GM19035 (cell line): ENCODE measurements at regions not wholly inside any gene's neighbourhood (a gene's known extent, or its start where the extent isn't known, plus 50 kb on each side); places are given as distances from the start of the nearest gene placed in this dataset.

ENCODE experiments used
- ATAC-seq: cut with Tn5 transposase; IDR thresholded peaks from one replicate; pipeline ENCODE4 v1.9.1; 2021; ENCODE audit not compliant: unreplicated experiment

DNA sequence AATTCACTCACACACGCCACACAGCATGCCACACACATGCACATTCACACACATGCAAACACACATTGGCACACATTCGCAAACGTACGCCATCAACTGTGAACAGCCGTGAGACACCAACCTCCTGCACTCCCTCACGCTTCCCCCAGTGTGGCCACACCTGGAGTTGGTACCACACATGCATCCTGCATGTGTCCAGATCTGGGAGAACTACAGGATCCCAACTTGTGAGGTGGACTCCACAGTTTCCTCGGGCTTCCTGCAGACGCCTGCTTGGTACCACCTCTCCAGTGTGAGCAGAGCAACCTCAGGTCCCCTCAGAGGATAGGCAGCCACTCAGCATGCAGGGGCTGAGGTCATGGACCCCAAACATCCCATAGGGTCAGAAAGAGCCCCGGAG, 239.0 kb downstream of the EIPR1 start:
- no peak for ATAC-seq

DNA sequence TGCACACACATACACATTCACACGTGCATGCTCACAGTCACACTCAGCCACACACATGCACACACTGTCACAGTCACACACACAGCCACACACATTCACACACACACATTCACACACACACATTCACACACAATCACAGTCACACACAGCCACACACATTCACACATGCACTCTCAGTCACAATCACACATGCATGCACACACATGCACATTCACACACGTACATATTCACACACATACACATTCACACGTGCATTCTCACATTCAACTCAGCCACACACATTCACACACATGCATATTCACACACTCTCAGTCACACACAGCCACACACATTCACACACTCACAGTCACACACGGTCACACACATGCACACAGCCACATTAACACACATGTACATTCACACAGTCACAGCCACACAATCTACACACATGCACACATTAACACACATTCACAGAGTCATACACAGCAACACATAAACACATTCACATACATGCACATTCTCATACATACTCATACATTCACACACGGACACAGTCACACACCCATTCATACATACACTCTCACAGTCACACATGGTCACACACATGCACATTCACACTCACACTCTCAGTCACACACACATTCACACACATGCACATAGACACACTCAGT, 239.8 kb downstream of the EIPR1 start:
- ATAC-seq, result no peak

DNA sequence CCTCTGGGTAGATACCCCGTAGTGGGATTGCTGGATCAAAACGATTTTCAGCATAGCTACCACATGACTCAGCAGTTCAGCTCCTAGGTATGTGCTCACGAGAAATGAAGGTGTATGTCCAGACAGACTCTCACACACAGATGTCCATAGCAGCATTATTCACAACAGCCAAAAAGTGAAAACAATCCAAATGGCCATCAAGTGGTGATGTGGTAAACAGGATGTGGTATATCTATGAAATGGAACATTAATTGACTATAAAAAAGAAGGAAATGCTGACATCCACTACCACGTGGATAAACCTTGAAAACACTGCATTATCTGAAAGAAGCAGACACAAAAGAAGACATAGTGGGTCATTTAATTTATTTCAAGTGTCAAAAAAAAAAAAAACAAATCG, 241.9 kb downstream of the EIPR1 start:
- ATAC-seq, result no peak

DNA sequence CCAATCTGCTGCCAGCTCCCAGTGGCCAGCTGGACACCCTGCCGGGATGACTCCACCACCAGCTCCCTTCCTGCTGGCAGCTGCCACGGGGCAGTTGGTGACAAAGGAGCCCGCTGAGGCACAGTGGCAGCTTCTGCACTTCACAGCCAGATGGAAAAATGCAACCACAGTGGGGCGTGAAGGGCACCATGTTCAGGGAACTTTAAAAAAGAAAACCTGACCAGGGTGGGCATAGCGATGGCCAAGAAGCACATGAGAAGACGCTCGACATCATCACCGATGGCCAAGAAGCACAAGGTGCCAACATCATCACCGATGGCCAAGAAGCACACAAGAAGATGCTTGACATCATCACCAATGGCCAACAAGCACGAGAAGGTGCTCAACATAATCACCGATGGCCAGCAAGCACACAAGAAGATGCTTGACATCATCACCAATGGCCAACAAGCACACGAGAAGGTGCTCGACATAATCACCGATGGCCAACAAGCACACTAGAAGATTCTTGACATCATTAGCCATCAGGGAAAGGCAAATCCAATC, 243.5 kb downstream of the EIPR1 start:
- ATAC-seq, result no peak

DNA sequence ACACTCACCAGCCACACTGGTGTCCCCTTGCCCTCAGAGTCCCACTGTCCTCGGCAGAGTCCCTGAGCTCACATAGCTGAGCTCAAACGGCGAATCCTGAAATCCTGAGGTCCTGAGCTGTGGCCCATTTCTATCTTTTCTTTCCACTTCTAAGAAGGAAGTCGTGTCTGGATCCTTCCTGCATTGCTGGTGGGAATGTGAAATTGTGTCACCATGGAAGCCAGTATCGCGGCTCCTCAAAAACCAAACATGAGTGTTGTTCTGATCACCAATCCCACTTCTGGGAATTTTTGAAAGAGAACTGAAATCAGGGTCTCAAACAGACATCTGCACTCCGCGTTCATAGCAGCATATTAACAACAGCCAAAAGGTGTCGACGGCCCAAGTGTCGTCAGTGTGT, 244.7 kb downstream of the EIPR1 start:
- ATAC-seq, result no peak

DNA sequence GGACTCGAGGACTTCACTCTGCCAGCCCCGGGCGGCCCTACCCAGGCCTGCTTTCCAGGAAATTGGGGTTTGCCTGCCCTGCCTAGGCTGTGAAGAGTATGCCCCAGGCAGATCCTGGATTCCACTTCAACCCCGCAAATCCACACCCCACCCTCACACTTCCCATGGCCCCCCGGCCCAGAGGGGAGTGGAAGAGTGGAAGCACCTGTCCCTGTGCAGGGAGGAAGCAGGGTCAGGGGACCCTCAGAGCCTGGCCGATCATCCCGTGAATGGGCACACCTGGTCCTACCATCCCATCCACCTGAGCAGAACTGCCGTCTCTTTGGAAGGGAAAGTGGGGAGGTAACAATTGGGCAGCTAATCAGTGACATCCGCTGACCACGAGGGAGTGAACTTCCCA, 245.2 kb downstream of the EIPR1 start:
- ATAC-seq, result no peak

DNA sequence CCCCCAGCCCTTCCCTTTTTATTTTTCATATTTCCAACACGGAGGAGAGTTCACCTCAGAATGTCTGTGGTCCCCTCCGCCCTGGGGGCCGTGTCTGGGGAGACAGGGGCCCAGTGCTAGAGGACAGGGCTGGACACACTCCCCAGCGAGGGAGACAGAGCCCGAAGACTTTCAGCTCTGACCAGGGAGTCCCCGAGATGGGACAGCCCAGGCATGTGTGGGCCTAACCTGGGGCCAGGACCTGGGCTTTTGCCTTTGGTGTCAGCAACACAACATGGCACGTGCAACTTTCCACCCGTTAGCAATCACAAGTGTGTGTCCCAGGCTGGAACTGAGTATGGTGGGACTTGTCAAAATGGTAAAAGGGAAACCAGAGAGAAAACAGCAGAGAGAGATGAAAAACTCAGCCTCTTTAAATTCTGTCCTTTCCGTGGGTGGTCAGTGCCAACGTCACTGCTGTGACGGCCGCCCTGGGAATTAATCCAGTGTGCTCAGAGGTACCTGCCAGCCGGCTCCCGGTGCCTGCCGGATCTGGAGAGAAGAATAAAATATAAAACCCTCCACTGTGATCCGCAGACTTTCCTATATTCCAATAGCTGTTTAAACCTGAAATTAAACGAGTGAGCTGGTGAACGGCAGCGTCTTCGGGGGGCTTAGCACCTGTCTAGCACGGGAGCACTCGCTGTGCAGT, 245.8 kb downstream of the EIPR1 start:
- no peak for ATAC-seq

DNA sequence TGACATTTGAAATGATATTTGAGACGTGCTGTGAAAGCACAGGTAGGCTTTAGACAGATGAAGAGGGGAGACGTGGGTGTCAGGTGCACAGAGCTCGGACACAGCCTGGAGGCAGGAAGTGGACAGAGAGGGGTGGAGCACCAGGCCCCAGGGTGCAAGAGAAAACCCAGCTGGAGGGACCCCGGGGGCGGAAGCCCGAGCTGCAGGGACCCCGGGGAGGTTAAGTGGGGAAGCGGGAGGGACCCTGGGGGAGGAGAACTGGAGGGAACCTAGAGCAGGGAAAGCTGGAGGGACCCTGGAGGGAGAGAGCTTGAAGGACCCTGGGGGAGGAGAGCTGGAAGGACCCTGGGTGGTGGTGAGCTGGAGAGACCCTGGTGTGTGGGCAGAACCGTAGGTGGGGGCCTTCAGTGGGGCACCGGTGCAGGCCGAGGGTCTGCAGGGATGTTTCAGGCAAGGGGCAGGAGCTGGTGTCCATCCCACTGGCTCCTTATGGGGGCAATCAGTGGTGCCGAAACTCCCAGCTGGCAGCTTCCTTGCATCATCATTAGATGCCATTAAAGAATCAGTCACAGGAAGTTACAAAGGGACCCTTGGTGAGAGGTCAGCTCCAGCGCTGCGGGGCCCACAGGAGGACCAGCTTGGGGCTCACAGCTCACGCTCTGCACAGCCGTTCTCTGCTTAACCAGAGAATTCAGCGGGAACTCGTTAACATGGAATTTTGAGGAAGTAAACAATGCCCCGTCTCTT, 246.6 kb downstream of the EIPR1 start:
- ATAC-seq, result no peak

DNA sequence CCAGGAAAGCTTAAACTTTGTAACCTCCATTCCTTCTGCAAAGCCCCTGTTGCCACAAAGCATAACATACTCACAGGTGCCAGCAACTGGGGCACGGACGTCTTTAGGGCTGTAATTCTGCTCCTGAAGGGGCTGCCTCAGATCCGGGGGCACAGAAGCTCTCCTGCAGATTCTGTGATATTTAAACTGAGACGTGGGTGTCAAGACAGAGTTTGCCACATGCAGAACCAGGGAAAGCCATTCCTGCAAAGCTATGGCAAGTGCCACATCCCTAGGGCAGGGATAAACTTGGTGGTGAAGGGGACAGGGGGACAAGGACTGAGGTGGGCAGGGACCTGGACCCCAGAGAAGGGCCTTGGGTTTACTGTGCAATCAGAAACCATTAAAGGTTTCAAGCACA, 247.2 kb downstream of the EIPR1 start:
- ATAC-seq, result no peak

DNA sequence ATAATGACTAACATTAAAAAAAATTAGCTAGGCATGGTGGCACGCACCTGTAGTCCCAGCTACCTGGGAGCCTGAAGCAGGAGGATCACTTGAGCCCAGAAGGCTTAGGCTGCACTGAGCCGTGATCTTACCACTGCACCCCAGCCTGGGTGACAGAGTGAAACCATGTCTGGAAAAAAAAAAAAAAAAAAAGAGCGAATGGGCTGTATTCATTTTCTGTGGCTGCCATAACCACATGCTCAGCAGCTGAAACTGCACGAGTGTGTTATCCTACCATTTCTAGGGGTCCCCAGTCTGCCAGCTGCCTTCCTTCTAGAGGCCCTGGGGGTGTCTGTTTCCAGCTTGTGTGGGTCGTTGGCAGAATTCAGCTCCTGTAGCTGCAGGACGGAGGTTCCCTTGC, 247.8 kb downstream of the EIPR1 start:
- no peak for ATAC-seq

DNA sequence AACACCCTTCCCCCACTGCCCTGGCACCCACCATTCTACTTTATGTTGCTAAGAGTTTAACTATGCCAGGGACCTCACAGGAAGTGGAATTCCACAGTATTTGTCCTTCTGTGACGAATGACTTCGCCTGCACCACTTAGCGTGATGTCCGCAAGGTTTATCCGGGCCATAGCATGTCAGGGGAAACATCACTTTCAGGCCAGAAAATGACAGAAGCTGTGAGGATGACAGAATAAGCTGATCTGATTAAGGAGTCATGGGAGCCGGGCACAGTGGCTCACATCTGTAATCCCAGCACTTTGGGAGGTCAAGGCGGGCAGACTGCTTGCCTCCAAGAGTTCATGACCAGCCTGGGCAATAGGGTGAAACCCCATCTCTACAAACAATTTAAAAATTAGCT, 248.8 kb downstream of the EIPR1 start:
- no peak for ATAC-seq

DNA sequence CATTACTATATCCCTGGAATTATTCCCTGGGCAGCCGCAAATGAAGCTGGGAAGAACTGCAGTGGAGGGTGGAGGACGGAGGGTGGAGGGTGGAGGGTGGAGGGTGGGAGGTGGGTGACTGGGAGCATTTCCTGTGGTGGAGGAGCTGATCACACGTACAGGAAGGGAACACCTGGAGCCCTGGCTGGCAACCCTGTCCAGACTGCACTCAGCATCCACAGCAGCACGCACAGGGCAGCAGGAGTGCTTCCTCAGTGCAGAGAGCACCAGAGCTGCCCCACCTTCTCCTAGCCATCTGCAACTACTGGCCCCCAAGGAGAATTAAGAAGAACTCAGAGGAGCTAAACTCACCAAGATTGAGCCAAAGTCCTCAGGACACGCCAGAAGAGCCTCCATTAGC, 249.9 kb downstream of the EIPR1 start:
- no peak for ATAC-seq

DNA sequence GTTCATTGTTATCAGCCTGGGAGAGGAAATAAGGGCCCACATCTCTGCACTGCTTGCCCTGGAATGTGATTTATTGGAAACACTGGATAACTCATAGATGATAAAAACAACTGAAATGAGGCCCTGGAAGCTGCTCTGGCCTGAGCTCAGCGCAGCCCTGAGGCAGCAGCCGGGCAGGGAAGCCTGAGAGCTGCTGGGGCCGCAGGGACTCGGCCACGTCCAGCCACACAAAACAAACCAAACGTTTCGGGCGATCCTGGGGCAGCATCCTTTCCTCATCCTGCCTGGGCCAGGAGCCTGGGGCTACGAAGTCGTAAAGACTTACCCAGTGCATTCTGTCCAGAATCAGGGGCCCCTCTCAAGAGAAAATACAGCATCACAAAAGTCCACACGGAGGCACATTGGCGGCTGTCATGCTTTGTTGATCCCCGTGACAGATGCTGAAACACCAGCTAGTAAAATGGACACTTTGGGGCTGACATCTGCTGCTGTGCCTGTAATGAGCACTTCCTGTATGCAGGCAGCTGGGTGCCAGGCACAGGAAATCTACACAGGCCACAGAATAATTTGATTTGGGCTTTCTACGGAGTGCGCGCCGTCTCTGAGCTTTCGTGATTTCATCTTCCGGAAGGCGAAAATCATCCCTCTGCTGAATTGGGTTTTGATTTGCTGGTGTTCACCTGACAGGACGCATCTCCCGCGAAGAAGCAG, 250.6 kb downstream of the EIPR1 start:
- ATAC-seq, result no peak

DNA sequence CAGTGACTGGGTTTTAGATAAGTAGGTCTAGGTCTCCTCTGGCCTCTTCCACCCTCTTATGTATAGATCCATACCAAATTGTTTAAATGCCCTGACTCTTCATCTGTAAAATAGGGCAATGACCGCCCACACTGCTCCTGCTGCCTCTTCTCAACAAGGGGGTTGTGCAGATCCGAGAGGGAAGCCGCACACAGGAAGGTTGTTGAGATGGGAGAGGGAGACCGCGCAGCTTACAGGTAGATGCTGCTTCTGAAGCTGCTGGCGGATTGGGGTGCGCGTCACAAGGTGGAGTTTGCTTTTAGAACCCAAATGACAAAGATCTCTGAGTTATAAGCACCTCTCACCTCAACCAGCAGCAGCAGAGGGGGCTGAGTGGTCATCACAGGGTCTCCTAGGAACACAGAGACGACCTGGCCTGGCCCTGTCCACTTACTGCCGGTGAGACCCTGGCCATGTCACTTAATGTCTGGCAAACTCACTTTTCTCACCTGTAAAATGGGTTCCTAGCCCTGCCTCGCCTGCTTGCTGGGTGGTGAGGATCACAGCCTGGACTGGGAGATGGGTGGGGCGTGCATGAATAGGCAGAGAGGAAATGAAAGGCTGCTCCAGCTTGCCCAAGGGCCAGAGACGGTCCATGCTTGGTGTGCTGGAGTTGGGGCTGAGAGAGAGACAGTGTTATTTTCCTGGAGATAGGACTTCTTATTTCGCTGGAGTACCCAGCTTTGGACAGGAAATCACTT, 251.3 kb downstream of the EIPR1 start:
- ATAC-seq, result no peak

DNA sequence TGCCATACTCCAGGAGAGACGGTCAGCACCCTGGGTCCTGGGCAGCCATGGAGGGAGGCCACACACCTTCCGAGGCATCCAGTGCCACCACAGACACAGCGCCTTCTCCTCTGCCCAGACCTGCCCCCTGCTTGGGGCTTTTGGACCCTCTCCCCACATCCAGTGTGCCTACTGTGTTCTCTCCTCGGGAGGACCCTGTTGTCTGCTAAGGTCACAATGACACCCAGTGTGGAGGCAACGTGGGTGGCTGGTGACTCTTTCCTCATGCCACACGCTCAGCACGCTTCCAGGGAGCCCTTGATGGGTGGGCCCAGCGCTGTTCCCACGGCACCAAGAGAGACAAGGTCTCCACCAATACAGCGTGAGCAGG, 251.9 kb downstream of the EIPR1 start:
- no peak for ATAC-seq

DNA sequence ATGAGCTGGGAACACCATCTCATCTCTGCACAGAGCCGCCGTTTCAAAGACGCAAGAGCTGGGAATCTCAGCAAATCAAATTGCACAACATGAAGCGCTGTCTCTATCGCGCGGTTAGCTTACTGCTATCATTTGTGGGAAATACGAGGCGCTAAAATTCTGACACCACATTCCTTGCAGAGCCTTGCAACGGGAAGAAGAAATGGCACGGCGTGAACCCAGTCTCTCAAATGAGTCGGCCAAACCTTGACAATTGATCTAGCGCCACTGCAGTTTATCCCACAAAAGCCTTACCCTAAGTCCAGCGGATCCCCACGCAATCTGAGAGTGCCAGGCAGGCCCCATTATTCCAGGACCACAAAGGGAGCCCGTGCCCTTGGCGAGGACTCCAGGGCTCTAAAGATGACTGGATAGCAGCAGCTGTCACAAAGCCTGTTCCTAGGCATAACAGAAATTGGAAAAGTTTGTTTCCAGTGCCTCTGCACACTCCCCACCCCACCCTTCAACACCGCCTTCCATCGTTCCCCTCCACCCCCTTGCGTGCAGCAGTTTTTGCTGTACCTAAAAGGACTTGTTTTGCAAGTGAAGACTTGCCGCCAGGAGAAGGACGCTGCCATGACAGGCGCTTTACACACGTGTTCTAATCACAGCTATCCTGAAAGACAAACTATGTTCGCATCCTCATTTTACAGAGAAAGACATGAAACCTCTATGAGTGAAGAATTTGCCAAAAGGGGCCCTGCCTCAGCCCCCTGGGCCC, 252.4 kb downstream of the EIPR1 start:
- ATAC-seq, result no peak

DNA sequence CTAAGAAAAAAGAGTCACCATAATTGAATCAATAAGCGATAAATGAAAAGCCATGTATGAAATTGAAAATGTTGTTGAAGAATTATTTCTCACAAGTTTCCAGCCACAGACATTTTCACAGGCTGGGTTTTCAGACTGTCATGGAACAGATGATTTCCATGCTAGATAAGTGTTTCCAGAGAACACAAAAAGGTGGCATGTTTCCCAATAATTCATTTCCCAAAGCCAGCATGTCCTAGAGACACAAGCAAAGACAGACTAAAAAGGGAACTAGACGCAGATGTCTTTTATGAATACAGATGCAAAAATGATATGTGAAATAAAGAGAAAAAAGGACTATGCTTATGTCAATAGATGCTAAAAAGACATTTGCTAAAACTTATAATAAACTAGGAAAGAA, 255.1 kb downstream of the EIPR1 start:
- no peak for ATAC-seq

DNA sequence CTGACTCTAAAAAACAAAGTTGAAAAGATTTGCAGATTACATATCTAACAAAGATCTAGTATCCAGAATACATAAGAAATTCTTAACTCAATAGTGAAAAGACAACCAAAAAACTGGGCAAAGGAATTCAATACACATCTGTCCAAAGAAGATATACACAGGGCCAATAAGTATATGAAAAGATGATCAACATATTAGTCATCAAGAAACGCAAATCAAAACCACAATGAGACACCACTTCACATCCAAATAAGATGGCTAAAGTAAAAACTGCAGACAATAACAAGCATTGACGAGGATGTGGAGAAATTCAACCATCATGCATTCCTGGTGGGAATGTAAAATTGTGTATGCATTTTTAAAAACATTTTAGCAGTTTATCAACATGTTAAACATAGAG, 256.0 kb downstream of the EIPR1 start:
- ATAC-seq, result no peak

DNA sequence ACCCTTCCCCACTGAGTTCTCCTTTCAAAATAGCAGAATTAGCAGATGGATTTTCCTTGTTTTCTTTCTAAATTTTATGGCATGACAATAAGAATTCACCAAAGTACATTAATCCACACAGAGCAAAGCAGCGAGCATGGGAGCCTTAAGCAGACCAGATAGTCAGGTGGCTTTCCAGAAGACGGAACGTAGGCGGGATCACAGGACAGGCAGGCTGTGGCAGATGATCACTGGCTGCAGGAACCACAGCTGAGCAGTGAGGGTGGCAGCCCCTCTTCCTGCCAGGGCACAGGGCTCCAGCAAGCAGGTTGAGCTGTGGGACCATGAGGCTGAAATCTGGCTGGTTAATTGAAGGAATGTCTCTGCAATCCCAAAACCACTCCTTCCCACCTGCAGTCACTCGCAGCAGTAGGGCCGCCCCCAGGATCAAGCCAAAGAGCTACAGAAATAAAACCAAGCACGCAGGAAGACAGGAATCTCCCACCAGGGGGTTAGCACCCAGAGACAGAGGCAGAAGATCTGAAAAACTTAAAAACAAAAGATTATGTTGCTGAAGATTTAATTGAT, 259.9 kb downstream of the EIPR1 start:
- ATAC-seq, result no peak

DNA sequence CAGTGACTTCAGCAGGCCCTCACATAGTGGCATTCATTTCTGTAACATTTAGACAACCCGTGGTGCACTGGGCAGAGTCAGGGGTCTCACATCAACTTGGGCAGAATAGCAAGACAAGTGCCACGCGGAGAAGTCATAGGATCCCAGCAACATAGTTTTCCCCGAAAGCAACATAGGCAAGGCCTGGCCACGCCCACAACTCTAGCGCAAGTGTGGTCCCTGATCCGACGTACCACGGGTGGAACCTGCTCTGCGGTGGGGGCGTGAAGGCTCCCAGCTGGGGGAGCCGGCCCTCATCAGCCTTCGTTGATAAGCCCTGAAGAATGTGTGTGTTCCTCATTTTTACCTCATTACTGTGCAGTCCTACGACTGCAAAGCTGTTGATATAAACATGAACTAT, 261.2 kb downstream of the EIPR1 start:
- no peak for ATAC-seq
